Prostate gland (tissue), 2 donors: ENCODE measurements at regions not wholly inside any gene's neighbourhood (a gene's known extent, or its start where the extent isn't known, plus 50 kb on each side); places are given as distances from the start of the nearest gene placed in this dataset.

Source experiments
- DNase-seq: peaks from one replicate; pipeline ENCODE4 v3.0.0-alpha.2; 2019; ENCODE audit warnings: low spot score
- H3K27ac ChIP-seq, 2 donors: fragments of 200-600 bp; sonication (generic); 2 replicates each; pipeline ENCODE4 v1.5.1; 2017 to 2019
- H3K27me3 ChIP-seq: fragments of 200-600 bp; sonication (generic); replicated peaks from 2 replicates; pipeline ENCODE4 v1.5.1; 2019; ENCODE audit not compliant: insufficient read depth
- H3K36me3 ChIP-seq, 2 donors: fragments of 200-600 bp; sonication (generic); 1 replicate in 1 of 2; 2 replicates in 1 of 2; pipeline versions ENCODE4 v1.5.1 to v1.8.1; 2017 to 2019
- H3K4me1 ChIP-seq: fragments of 200-600 bp; sonication (generic); replicated peaks from 2 replicates; pipeline ENCODE4 v1.5.1; 2019
- H3K4me3 ChIP-seq, 2 donors: fragments of 200-600 bp; sonication (generic); 2 replicates each; pipeline ENCODE4 v1.5.1; 2017 to 2019
- H3K9me3 ChIP-seq: fragments of 200-600 bp; sonication (generic); 2 replicates; pipeline ENCODE4 v1.5.1; 2017
- POLR2A ChIP-seq: fragments of 450-650 bp; IDR thresholded peaks from one replicate; pipeline ENCODE4 v1.6.1; 2016; ENCODE audit warnings: antibody characterized with exemption, mild to moderate bottlenecking
- POLR2AphosphoS5 ChIP-seq: sonication (generic); formaldehyde crosslinking; IDR thresholded peaks from one replicate; pipeline ENCODE4 v1.6.1; 2017; ENCODE audit warnings: antibody characterized with exemption
- WGBS: methylation state at CpG from one replicate; pipeline ENCODE4 v1.1.5; 2018; 5-methylcytosine and 5-hydroxymethylcytosine counted together
- intact Hi-C: fragments of 100-400 bp; cut with DNase I; formaldehyde crosslinking; loops from one replicate; pipeline ENCODE4 v1.14.2; 2022
- TF ChIP-seq, protein P1 (sequence below), 4 experiments: fragments of 200-600 bp in 2 of 4; fragments of 450-650 bp in 2 of 4; sonication (generic) in 2 of 4; IDR thresholded peaks; 1 replicate in 3 of 4; 2 replicates in 1 of 4; pipeline ENCODE4 v1.5.1; 2016 to 2019; ENCODE audit warnings: antibody characterized with exemption in 4 of 4, mild to moderate bottlenecking in 2 of 4, moderate library complexity in 2 of 4

DNA sequence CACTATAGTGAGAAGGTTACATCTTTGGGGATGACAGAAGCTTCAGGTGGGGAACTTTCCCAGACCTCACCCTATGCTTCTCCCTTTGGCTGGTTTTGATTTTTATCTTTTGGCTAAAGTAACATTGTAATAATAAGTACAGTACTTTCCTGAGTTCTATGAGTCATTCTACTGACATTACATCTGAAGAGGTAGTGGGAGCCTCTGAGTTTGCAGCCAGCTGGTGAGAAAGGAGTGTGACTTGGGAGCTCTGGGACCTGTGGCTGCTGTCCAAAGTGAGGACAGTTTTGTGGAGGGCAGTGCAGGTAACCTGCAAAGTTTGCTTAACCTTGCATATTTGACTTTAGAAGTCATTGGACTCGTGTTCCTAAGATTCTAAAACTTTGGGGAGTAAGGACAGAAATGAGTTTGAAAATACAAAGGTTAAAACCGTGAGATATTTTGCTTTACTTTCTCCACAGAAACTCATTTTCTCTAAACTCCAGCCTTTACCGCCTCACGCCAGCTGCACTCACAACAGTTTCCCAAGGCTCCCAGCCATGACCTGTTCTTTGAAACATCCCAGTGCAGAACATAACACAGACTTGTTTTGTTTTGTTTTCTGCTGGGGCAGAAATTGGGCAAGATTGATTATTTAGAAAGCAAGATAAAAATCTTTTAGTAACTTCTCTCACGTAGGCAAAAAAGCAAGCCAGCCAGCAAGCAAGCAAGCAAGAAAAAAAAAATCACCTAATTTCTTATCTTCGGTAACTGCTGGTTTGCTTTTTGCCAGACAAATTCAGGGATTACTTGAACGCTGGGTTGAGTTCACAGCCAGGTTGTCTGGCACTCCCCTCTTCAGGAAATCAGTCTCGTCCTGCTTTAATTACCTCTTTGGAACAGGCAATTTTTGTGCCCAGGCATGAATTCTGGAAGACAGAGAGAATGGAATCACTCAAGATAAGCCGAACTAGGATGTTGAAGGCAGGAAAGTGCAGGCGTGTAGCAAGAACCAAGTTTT lies 478.3 kb upstream of the ISX start:
- intact Hi-C loops: no loop called here
- 4% methylated on average over 10 of the region's 10 CpGs for WGBS
- TF ChIP-seq POLR2AphosphoS5 (peak; percentile 46), POLR2A (no peak)
- TF ChIP-seq, protein P1, sequence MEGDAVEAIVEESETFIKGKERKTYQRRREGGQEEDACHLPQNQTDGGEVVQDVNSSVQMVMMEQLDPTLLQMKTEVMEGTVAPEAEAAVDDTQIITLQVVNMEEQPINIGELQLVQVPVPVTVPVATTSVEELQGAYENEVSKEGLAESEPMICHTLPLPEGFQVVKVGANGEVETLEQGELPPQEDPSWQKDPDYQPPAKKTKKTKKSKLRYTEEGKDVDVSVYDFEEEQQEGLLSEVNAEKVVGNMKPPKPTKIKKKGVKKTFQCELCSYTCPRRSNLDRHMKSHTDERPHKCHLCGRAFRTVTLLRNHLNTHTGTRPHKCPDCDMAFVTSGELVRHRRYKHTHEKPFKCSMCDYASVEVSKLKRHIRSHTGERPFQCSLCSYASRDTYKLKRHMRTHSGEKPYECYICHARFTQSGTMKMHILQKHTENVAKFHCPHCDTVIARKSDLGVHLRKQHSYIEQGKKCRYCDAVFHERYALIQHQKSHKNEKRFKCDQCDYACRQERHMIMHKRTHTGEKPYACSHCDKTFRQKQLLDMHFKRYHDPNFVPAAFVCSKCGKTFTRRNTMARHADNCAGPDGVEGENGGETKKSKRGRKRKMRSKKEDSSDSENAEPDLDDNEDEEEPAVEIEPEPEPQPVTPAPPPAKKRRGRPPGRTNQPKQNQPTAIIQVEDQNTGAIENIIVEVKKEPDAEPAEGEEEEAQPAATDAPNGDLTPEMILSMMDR (IDR thresholded peaks at IDR 0.05): no peak
- Histone ChIP-seq H3K9me3 (no peaks in the 10 kb centered on the region), H3K4me3 (no peak overlapping the region), H3K27me3 (no peaks in the 10 kb centered on the region), H3K36me3 (no peaks in the 10 kb centered on the region), H3K4me1 (no peaks in the 10 kb centered on the region), H3K27ac (no peak overlapping the region)
- peak; percentile 59 for DNase-seq

DNA sequence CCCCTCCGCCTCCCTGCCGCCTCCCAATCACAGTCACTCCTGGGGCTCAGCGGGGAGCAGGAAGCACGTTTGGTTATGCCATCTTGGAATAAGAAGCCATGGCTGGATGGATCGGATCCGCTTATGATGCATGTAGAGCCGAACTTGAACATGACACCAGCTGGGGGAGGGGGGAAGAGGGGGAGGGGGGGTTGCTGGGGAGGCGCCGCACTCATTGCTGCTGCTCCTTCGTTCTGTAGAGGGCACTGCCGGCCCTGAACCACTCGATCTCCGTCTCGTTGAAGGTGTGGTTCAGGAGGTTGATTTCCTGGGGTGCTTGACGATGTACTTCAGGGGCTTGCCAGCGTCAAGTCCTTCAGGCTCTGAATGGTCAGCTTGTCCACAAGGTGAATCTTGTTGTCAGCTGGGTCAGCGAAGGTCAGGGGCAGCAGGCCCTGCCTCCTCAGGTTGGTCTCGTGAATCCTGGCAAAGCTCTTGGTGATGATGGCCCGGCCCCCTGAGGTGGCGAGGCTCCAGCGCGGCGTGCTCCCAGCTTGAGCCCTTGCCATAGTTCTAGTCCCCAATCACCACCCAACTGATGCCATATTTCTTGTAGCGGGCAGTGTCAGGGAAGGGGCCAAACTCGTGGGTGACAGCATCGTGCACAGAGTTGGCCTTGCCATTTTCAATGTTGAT lies 476.9 kb upstream of the ISX start:
- H3K27ac ChIP-seq: no peak overlapping the region
- no peak for DNase-seq
- H3K9me3 ChIP-seq: no peaks in the 10 kb centered on the region
- 90% methylated on average over 24 of the region's 26 CpGs for WGBS
- intact Hi-C loops: no loop called here
- H3K4me1 ChIP-seq: no peaks in the 10 kb centered on the region
- no peak overlapping the region for H3K4me3 ChIP-seq
- H3K36me3 ChIP-seq: no peaks in the 10 kb centered on the region
- H3K27me3 ChIP-seq: no peaks in the 10 kb centered on the region
- TF ChIP-seq POLR2A (no peak), POLR2AphosphoS5 (no peak)
- TF ChIP-seq, protein P1 (IDR thresholded peaks at IDR 0.05): no peak

DNA sequence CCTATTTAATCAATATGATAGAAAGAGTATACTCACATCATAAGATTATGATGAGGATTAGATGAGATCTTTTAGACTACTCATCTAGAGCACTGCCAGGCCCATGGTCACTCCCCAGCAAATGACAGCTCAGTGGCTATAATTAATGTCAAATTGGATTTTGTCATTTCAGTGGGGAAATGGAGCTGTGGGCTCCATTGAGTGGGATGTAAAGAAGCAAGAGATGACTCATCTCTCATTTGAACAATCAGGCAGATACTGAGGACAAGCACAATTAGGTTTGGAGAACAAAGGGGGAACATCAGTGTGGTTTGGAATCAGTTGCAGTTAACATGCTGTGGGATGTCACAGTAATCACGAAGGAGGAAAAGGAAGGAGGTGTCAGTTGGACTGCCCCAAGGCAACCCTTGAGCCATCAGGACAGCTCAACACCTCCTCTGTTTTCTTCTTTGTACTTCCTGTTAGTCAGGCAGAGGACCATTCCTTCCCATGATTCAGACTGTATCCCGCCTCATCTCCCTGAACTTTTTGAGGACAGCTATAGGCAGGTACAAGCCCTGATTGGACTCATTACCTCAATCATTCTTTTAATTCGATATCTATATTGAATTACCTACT lies 473.7 kb upstream of the ISX start:
- H3K36me3 ChIP-seq: no peaks in the 10 kb centered on the region
- H3K4me1 ChIP-seq: no peaks in the 10 kb centered on the region
- DNase-seq: no peak
- intact Hi-C loops: no loop called here
- no peaks in the 10 kb centered on the region for H3K9me3 ChIP-seq
- no peak overlapping the region for H3K4me3 ChIP-seq
- no peaks in the 10 kb centered on the region for H3K27me3 ChIP-seq
- TF ChIP-seq POLR2A (no peak), POLR2AphosphoS5 (no peak)
- TF ChIP-seq, protein P1 (IDR thresholded peaks at IDR 0.05): no peak
- 79% methylated on average over 3 of the region's 3 CpGs for WGBS
- no peak overlapping the region for H3K27ac ChIP-seq

DNA sequence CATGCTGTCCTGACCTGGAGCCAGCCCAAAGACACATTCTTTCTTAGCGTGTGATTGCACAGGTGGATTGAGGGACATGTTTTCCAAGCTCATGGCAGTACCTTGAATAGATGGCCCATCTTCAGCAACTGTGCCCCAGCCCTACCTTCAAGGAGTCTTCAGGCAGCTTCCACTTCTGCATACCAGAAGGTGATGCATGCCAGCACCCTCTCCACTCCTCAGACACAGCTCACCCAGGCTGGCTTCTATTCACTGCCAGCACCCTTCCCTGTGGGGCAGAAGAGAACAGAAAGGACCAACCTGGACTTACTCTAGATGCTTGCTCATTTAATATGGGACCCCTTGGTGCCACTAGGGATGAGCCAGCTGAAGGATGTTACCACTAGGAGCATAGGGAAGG lies 466.4 kb upstream of the ISX start:
- H3K9me3 ChIP-seq: no peaks in the 10 kb centered on the region
- no peaks in the 10 kb centered on the region for H3K27me3 ChIP-seq
- DNase-seq: no peak
- H3K36me3 ChIP-seq: no peaks in the 10 kb centered on the region
- 88% methylated on average over 1 of the region's 1 CpG for WGBS
- H3K4me3 ChIP-seq: no peak overlapping the region
- intact Hi-C loops: no loop called here
- H3K27ac ChIP-seq: no peak overlapping the region
- TF ChIP-seq, protein P1 (IDR thresholded peaks at IDR 0.05): no peak
- no peak for TF ChIP-seq POLR2A
- no peak for TF ChIP-seq POLR2AphosphoS5
- no peaks in the 10 kb centered on the region for H3K4me1 ChIP-seq
